GM12892 (cell line): ENCODE measurements at regions not wholly inside any gene's neighbourhood (a gene's known extent, or its start where the extent isn't known, plus 50 kb on each side); places are given as distances from the start of the nearest gene placed in this dataset.

Source experiments
- POLR2A ChIP-seq: IDR thresholded peaks from 2 replicates; pipeline ENCODE4 v1.6.1; 2011; ENCODE audit warnings: low read depth, low read length, control low read depth
- POLR2AphosphoS5 ChIP-seq: IDR thresholded peaks from 2 replicates; pipeline ENCODE4 v1.6.1; 2011; ENCODE audit warnings: low read depth, low read length, control low read depth

GRCh38 chr1:80072563-80072962, 1066.0 kb upstream of the ADGRL4 start:
- TF ChIP-seq POLR2A (no peak), POLR2AphosphoS5 (no peak)
